GM19328 (cell line): ENCODE measurements at regions not wholly inside any gene's neighbourhood (a gene's known extent, or its start where the extent isn't known, plus 50 kb on each side); places are given as distances from the start of the nearest gene placed in this dataset.

Source experiments
- ATAC-seq: cut with Tn5 transposase; IDR thresholded peaks from one replicate; pipeline ENCODE4 v1.9.1; 2021; ENCODE audit warnings: mild to moderate bottlenecking, moderate library complexity; ENCODE audit not compliant: unreplicated experiment

- ATAC-seq: no peak
Observed at GRCh38 chr7:47639495-47640110, 57.7 kb upstream of the TNS3 start.

DNA sequence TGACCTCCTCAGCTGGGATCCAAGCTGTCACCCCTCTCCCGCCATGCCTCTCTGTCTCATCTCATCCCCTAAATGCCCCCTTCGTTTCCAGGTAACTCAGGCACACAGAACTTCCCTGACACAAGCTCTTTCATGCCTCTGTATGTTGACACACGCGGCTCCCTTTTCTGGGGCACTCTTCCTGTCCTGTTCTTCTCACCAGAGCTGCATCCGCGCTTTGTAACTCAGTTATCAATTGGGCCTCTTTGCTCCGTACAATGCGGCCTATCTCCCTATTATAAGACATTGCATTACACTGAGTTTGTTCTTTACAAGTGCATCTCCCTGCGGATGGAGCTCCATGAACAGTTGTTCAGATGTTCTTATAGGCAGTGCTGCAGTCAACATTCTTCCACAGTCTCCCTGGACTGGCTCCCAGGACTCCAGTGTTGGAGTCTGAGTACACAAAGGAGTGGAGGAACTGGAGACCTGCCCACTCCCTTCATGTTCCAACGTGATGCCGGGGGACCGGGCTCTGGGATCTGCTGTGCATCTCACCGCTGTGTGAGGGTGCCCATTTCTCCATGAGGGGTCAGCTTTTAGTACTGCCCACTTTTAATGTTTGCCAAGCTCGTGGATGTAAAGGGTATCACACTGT lies 56.9 kb upstream of the TNS3 start:
- ATAC-seq: no peak

- no peak for ATAC-seq
Observed at GRCh38 chr7:47636433-47637175, 54.7 kb upstream of the TNS3 start.

GRCh38 chr7:47636081-47636432 lies 54.1 kb upstream of the TNS3 start:
- no peak for ATAC-seq

GRCh38 chr7:47635091-47636080 lies 53.5 kb upstream of the TNS3 start:
- no peak for ATAC-seq

DNA sequence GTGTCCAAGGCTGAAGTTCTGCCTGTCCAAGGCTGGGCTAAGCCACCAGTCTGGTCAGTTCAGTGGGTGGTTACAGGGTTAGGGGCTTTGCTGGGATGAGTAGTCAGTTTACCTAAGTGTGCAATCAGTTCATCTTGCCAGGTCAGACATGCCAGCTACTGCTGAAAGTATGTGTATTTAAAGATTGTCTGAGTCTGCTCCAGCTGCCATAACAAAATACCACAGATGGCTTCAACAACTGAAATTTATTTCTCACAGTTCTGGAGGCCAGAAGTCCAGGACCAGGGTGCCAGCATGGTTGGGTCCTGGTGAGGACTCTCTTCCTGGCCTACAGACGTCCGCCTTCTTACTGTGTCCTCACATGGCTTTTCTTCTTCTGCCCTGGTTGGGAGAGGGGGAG lies 52.4 kb upstream of the TNS3 start:
- ATAC-seq: no peak

DNA sequence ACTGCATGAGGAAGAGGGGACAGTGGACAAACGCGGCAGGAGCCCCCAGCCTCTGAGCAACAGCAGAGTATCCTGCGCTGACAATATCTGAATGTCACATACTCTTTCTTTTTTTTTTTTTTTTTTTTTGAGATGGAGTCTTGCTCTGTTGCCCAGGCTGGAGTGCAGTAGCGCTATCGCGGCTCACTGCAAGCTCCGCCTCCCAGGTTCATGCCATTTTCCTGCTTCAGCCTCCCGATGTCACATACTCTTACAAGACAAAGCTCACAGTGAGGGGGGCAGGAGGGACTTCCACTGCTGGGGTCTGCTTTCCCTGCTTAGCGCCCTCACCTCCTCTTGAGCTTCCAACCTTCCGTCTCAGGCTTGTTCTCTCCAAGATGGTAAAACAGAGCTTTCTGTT lies 51.2 kb upstream of the TNS3 start:
- no peak for ATAC-seq
